Stomach (tissue), 8 donors: ENCODE measurements at regions not wholly inside any gene's neighbourhood (a gene's known extent, or its start where the extent isn't known, plus 50 kb on each side); places are given as distances from the start of the nearest gene placed in this dataset.

Experiments
- DNase-seq, 2 donors: peaks; one replicate each; pipeline versions ENCODE4 v3.0.0 to v3.0.0-alpha.2; 2013 to 2019
- H3K27ac ChIP-seq, 5 donors: fragments of 200-600 bp in 4 of 5; sonication (generic) in 4 of 5; one replicate each; pipeline ENCODE4 v1.5.1; 2013 to 2019; ENCODE audit warnings: mild to moderate bottlenecking in 1 of 5, moderate library complexity in 1 of 5
- H3K27me3 ChIP-seq, 3 donors: fragments of 200-600 bp; sonication (generic); one replicate each; pipeline ENCODE4 v1.5.1; 2017 to 2019; ENCODE audit warnings: mixed run types in 1 of 3
- H3K36me3 ChIP-seq, 4 donors: fragments of 200-600 bp; sonication (generic); 1 replicate in 3 of 4; 2 replicates in 1 of 4; pipeline ENCODE4 v1.5.1; 2016 to 2019
- H3K4me1 ChIP-seq, 4 donors: fragments of 200-600 bp; sonication (generic); one replicate each; pipeline ENCODE4 v1.5.1; 2016 to 2019
- H3K4me3 ChIP-seq, 4 donors: fragments of 200-600 bp; sonication (generic) in 3 of 4; one replicate each; pipeline ENCODE4 v1.5.1; 2016 to 2019; ENCODE audit warnings: mild to moderate bottlenecking in 1 of 4
- H3K9me3 ChIP-seq, 4 donors: fragments of 200-600 bp; sonication (generic); one replicate each; pipeline ENCODE4 v1.5.1; 2016 to 2019
- CTCF ChIP-seq, 7 experiments: fragments of 450-650 bp in 4 of 7; fragments of 200-600 bp in 3 of 7; sonication (generic) in 3 of 7; IDR thresholded peaks; one replicate each; pipeline ENCODE4 v1.5.1; 2016 to 2019; ENCODE audit warnings: antibody characterized with exemption in 7 of 7, control low read depth in 2 of 7, mild to moderate bottlenecking in 1 of 7
- EP300 ChIP-seq: sonication (generic); formaldehyde crosslinking; IDR thresholded peaks from one replicate; pipeline ENCODE4 v1.6.1; 2017; ENCODE audit warnings: antibody characterized with exemption
- POLR2A ChIP-seq, 4 donors: fragments of 450-650 bp; IDR thresholded peaks; one replicate each; pipeline ENCODE4 v1.6.1; 2016; ENCODE audit warnings: antibody characterized with exemption in 4 of 4, control low read depth in 2 of 4, mild to moderate bottlenecking in 1 of 4, moderate library complexity in 1 of 4
- POLR2AphosphoS5 ChIP-seq, 3 donors: sonication (generic); formaldehyde crosslinking; IDR thresholded peaks; one replicate each; pipeline ENCODE4 v1.6.1; 2016; ENCODE audit warnings: antibody characterized with exemption in 3 of 3
- WGBS, 5 donors: extraction: QIAGEN DNeasy Blood & Tissue Kit in 3 of 5; methylation state at CpG; one replicate each; pipeline versions ENCODE4 v1.1.5 to v1.1.7; 2013 to 2018; 5-methylcytosine and 5-hydroxymethylcytosine counted together
- intact Hi-C: fragments of 100-400 bp; cut with DNase I; formaldehyde crosslinking; loops from one replicate; pipeline ENCODE4 v1.15.1; 2023; ENCODE audit warnings: low total_unique reads
- donor health status: healthy with polysubstance abuse.
- donor health status: Bipolar disorder and iron deficiency.
- donor health status: healthy.

GRCh38 chr5:174527916-174528540, 196.4 kb upstream of the MSX2 start:
- Histone ChIP-seq H3K27me3 (no peaks in the 10 kb centered on the region), H3K4me3 (no peak overlapping the region), H3K9me3 (no peaks in the 10 kb centered on the region), H3K36me3 (no peaks in the 10 kb centered on the region), H3K4me1 (peaks cover 12 to 22% (median 15%) of the 10 kb centered on the region in 4 donors), H3K27ac (no peak overlapping the region)
- no peak for DNase-seq
- 55 to 76% (median 70%) methylated on average over 11 of the region's 11 CpGs for WGBS, 5 donors
- intact Hi-C loops, result no loop called here
- no peak for TF ChIP-seq CTCF (IDR thresholded peaks at IDR 0.05)
- TF ChIP-seq EP300, result no peak
- TF ChIP-seq POLR2A (IDR thresholded peaks at IDR 0.05), result no peak
- no peak for TF ChIP-seq POLR2AphosphoS5 (IDR thresholded peaks at IDR 0.05)

- DNase-seq, result no peak
- H3K27me3 ChIP-seq, result no peaks in the 10 kb centered on the region
- H3K36me3 ChIP-seq, result no peaks in the 10 kb centered on the region
- no peak overlapping the region for H3K27ac ChIP-seq
- 65 to 75% (median 73%) methylated on average over 6 of the region's 6 CpGs for WGBS, 5 donors
- no peaks in the 10 kb centered on the region for H3K9me3 ChIP-seq
- intact Hi-C loops, result no loop called here
- TF ChIP-seq EP300, result no peak
- TF ChIP-seq POLR2A (IDR thresholded peaks at IDR 0.05), result no peak
- TF ChIP-seq POLR2AphosphoS5 (IDR thresholded peaks at IDR 0.05), result no peak
- TF ChIP-seq CTCF (IDR thresholded peaks at IDR 0.05), result no peak
- H3K4me1 ChIP-seq, result peaks cover 12 to 29% (median 20%) of the 10 kb centered on the region in 4 donors
- no peak overlapping the region for H3K4me3 ChIP-seq
Measured at GRCh38 chr5:174528821-174529544, 195.4 kb upstream of the MSX2 start.

- DNase-seq, result no peak
- peaks cover 12 to 29% (median 21%) of the 10 kb centered on the region in 4 donors for H3K4me1 ChIP-seq
- TF ChIP-seq POLR2AphosphoS5 (IDR thresholded peaks at IDR 0.05), result no peak
- no peak for TF ChIP-seq CTCF (IDR thresholded peaks at IDR 0.05)
- no peak for TF ChIP-seq POLR2A (IDR thresholded peaks at IDR 0.05)
- TF ChIP-seq EP300, result no peak
- WGBS, 5 donors, result 84 to 94% (median 90%) methylated on average over 9 of the region's 9 CpGs
- no peak overlapping the region for H3K4me3 ChIP-seq
- no peaks in the 10 kb centered on the region for H3K27me3 ChIP-seq
- no peaks in the 10 kb centered on the region for H3K9me3 ChIP-seq
- intact Hi-C loops, result no loop called here
- no peaks in the 10 kb centered on the region for H3K36me3 ChIP-seq
- H3K27ac ChIP-seq, result no peak overlapping the region
Measured at GRCh38 chr5:174529925-174530681, 194.3 kb upstream of the MSX2 start.

- no peaks in the 10 kb centered on the region for H3K27me3 ChIP-seq
- TF ChIP-seq EP300 (no peak), POLR2AphosphoS5 (IDR thresholded peaks at IDR 0.05) (no peak), POLR2A (IDR thresholded peaks at IDR 0.05) (no peak), CTCF (IDR thresholded peaks at IDR 0.05) (no peak)
- peaks cover 12 to 29% (median 21%) of the 10 kb centered on the region in 4 donors for H3K4me1 ChIP-seq
- no peak for DNase-seq
- no peaks in the 10 kb centered on the region for H3K9me3 ChIP-seq
- no peak overlapping the region for H3K4me3 ChIP-seq
- H3K36me3 ChIP-seq, result no peaks in the 10 kb centered on the region
- peak overlapping the region in 4 of 5 donors; percentile 41 to 76 (median 58) for H3K27ac ChIP-seq
- intact Hi-C loops, result no loop called here
- WGBS, 5 donors, result 67 to 78% (median 76%) methylated on average over 7 of the region's 7 CpGs
Measured at GRCh38 chr5:174531782-174532191, 192.6 kb upstream of the MSX2 start.
